GM12878 (cell line): ENCODE measurements at regions not wholly inside any gene's neighbourhood (a gene's known extent, or its start where the extent isn't known, plus 50 kb on each side); places are given as distances from the start of the nearest gene placed in this dataset.

Experiments
- ATF3 ChIP-seq: IDR thresholded peaks from 2 replicates; pipeline ENCODE4 v1.6.1; 2011; ENCODE audit warnings: low read depth, mild to moderate bottlenecking, low read length, moderate library complexity, borderline replicate concordance; ENCODE audit errors: extremely low read depth
- CHD1 ChIP-seq: IDR thresholded peaks from 2 replicates; pipeline ENCODE4 v1.6.1; 2012; ENCODE audit warnings: low read depth, low read length, improper control_type of control experiment
- CTCF ChIP-seq, 3 experiments: IDR thresholded peaks in 2 of 3; conservative IDR thresholded peaks in 1 of 3; 2 replicates each; pipeline ENCODE4 v1.5.1; 2011; ENCODE audit warnings: low read depth in 3 of 3, low read length in 3 of 3, mild to moderate bottlenecking in 3 of 3, control low read depth in 2 of 3, moderate library complexity in 2 of 3, inconsistent platforms in 1 of 3, mixed read lengths in 1 of 3; ENCODE audit not compliant: control insufficient read depth in 2 of 3, insufficient read depth in 1 of 3; ENCODE audit errors: extremely low read depth in 1 of 3
- MAX ChIP-seq: IDR thresholded peaks from 2 replicates; pipeline ENCODE4 v1.6.1; 2012; ENCODE audit warnings: low read depth, low read length, improper control_type of control experiment
- NKRF ChIP-seq: fragments of 450-650 bp; conservative IDR thresholded peaks from 2 replicates; pipeline ENCODE4 v1.6.1; 2017; ENCODE audit warnings: mild to moderate bottlenecking, moderate library complexity
- POLR2A ChIP-seq: IDR thresholded peaks from 2 replicates; pipeline ENCODE4 v1.6.1; 2011; ENCODE audit warnings: low read depth, mild to moderate bottlenecking, low read length
- SIX5 ChIP-seq: IDR thresholded peaks from 2 replicates; pipeline ENCODE4 v1.6.1; 2011; ENCODE audit warnings: mild to moderate bottlenecking, low read depth, low read length, moderate library complexity; ENCODE audit not compliant: severe bottlenecking
- TAF1 ChIP-seq: IDR thresholded peaks from 2 replicates; pipeline ENCODE4 v1.6.1; 2011; ENCODE audit warnings: mild to moderate bottlenecking, low read depth, low read length, borderline replicate concordance
- TCF12 ChIP-seq: IDR thresholded peaks from 2 replicates; pipeline ENCODE4 v1.6.1; 2011; ENCODE audit warnings: low read depth, mild to moderate bottlenecking, low read length
- TCF7 ChIP-seq: IDR thresholded peaks from 2 replicates; pipeline ENCODE4 v1.6.1; 2014; ENCODE audit warnings: antibody characterized with exemption, borderline replicate concordance
- YY1 ChIP-seq: IDR thresholded peaks from 2 replicates; pipeline ENCODE4 v1.6.1; 2011; ENCODE audit warnings: low read depth, mild to moderate bottlenecking, low read length

- TF ChIP-seq TAF1 = no peak
- no peak for TF ChIP-seq CHD1
- no peak for TF ChIP-seq POLR2A
- no peak for TF ChIP-seq TCF12
- no peak for TF ChIP-seq TCF7
- no peak for TF ChIP-seq MAX
- TF ChIP-seq NKRF = no peak
- no peak for TF ChIP-seq SIX5
- no peak for TF ChIP-seq CTCF (IDR thresholded peaks at IDR 0.05 in 2 of 3, conservative IDR thresholded peaks at IDR 0.05 in 1 of 3; ENCODE audit: control insufficient read depth in 2 of 3, extremely low read depth in 1 of 3, insufficient read depth in 1 of 3, low read depth in 3 of 3, low read length in 3 of 3)
- no peak for TF ChIP-seq ATF3
- no peak for TF ChIP-seq YY1
Measured at GRCh38 chr2:198763793-198764192, 693.9 kb downstream of the SATB2 start.
